GM18526 (cell line): ENCODE measurements at regions not wholly inside any gene's neighbourhood (a gene's known extent, or its start where the extent isn't known, plus 50 kb on each side); places are given as distances from the start of the nearest gene placed in this dataset.

ENCODE experiments used
- POLR2A ChIP-seq: IDR thresholded peaks from 3 replicates; pipeline ENCODE4 v1.6.1; 2011; ENCODE audit not compliant: insufficient read length; ENCODE audit errors: extremely low read depth

GRCh38 chr10:78898341-78899097 is 170.2 kb upstream of the ZMIZ1 start:
- TF ChIP-seq POLR2A, result no peak

GRCh38 chr10:78899098-78899754 is 169.5 kb upstream of the ZMIZ1 start:
- no peak for TF ChIP-seq POLR2A

DNA sequence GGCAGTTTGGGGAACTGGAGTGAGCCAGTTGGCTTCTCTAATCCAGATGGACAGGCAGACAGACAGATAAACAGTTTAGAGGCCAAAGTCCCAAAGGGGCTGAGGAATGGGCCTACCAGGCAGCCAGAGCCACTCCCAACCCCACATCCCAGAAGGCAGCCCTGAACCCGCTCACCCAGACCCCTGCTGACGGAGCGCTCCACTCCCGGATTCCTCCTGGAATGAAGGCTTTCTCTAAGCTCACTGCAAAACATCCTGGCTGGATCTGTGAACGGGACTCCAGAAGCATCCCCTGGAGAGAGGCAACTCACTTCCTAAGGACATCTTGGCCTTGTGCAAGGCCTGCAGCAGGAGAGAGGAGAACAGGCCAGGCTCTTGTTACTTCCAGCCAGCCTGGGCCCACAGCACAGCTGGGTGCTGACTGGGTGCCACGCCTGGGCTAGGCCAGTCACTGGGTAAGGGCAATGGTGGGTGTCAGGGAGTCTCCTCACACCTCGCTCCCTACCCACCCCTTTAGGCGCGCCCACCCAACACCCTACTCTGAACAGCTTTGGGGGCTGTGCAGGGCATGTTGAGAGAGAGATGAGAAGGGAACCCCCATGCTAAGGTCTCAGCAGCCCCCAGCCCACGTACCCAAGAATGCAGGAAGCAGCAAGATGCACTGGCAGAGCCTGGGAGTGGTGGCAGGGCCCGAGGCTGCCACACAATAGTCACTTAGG is 168.6 kb upstream of the ZMIZ1 start:
- no peak for TF ChIP-seq POLR2A

GRCh38 chr10:78900715-78901430 is 167.9 kb upstream of the ZMIZ1 start:
- no peak for TF ChIP-seq POLR2A

DNA sequence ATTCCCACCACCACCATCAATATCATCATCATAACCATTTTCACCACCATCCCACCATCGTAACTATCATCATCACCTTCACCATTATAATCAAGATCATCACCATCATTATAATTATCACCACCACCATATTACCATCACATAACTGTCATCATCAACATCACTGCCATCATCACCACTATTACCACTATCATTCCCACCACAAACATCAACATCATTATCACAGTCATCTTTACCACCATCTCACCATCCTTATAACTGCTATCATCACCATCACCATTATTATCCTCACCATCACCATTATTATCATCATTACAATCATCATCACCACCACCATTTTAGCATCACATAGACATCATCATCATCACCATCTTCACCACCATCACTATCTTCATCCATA is 167.1 kb upstream of the ZMIZ1 start:
- no peak for TF ChIP-seq POLR2A

DNA sequence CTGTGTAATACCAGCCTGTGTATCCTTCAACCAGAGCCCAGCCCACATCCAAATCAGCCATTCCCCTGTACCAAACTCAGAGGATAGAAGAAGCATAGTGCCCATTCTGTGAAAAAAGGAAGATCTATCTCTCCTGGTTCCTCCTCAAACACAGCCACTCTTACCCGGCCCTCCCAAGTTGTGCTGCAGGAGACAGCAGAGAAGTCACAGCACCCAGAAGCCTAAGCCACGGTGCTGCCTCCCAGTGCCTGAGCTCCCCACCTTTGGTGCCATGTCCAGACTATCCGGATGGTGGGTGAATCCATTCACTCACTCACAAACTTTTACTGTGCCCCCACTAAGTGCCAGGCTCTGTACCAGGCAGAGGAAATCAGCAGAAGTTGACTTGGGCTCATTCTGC is 166.0 kb upstream of the ZMIZ1 start:
- TF ChIP-seq POLR2A, result no peak

- no peak for TF ChIP-seq POLR2A
These were observed 165.3 kb upstream of the ZMIZ1 start for GRCh38 chr10:78903341-78903940.

DNA sequence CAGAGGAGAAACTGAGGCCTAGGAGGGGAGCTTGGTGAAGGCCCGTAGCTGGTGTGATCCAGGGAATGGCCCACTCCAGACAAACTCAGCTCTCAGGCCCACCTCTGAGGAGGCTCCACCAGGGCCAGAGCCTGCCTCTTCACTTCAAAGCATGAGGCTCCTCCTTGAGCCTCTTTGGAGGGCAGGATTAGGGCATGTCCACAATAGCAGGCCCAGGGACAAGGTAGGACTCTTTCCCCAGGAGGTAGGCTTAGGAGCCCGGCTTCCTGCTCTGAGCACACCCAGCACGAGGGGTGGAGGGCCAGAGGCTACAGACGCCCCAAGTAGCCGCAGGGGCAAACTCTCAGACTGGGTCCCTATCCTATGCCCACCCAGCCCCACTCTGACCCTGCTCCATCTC is 164.6 kb upstream of the ZMIZ1 start:
- TF ChIP-seq POLR2A, result no peak

DNA sequence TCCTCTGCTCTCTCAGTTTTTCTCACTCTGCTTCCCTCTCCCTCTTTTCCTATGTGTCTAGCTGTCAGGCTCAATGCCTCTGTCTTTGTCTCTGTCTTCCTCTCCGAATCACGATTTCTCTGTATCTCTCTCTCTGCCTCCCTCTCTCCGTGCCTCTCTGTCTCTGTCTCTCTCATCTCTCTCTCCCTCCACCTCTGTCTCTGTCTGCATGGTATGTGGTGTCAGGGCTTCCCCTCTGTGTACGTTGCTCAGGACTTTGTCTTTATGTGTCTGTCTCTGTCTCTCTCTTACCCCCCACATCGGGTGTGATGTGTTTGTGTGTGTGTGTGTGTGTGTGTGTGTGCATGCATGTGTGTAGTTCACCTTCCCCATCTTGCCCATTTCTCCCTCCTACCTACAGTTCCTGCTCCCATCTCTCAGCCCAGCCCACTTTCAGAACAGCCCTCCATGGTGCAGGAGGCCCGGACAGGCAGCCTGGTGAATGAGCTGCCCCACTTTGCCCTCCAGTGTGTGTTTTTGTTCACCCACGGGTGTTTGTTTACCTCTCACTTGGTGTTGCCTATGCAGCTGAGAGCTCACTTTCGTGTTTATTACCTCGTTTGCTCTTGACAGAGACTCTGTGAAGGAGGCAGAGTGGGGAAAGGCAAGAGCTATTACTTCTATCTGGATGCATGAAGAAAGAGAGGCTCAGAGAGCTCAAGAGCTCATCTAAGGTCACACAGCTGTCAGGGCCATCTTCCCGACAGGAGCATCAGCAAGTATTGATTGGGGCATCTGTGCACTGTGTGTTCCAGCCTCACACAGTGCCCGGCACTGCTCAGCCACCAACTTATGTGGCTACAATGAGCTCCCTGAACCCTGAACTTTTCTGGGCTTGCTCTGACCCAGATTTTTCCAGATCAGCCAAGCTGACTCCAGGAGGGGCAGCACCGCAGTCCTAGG is 163.5 kb upstream of the ZMIZ1 start:
- no peak for TF ChIP-seq POLR2A

- TF ChIP-seq POLR2A, result no peak
These were observed 162.8 kb upstream of the ZMIZ1 start for GRCh38 chr10:78905957-78906308.

DNA sequence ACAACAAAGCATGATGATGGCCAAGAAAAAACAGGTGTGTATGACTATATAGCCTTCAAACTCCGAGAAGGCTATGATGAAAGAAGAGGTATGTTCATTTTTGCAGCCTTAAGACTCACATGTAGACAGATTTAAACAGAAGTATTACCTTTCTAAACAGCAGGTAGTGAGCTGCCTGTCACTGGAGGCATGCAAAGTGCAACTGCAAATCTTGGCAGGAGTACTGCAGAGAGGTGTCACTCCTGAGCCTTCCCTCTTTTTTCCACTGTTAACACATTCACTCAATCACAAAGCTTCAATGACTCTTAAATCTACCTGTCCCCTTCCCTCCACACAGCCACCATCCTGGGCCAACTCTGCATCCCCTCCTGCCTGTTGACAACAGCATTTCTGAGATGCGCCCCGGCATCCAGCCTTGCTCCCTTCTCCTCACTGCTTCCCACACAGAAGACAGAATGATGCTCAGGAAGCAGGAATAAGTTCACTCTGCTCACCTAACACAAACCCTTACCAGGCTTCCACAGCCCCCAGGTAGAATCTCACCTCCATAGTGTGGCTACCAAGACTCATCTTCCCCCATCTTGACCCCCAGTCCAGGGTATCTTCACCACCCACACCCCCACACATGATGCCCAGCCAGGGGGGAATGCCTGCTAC is 161.9 kb upstream of the ZMIZ1 start:
- no peak for TF ChIP-seq POLR2A

- TF ChIP-seq POLR2A, result no peak
These were observed 161.1 kb upstream of the ZMIZ1 start for GRCh38 chr10:78907551-78908211.

DNA sequence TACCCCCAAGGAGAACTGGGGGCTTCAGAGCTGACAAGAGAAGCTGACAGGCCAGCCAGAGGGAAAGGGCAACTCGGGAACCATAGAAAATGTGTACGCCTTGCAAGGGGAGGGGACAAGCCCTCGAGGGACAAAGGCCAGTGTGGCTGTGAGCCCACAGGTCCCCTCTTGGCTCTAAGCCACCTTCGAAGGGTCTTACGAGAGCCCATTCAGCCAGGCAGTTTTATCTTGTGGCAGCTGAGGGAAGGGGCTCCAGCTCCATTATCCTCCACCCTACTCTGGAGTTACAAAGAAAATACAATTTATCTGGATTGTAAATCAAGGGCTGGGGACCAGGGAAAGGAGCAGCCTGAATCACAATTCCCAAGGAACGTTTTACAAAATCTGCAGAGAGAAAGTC is 159.5 kb upstream of the ZMIZ1 start:
- no peak for TF ChIP-seq POLR2A

GRCh38 chr10:78910021-78910420 is 158.7 kb upstream of the ZMIZ1 start:
- no peak for TF ChIP-seq POLR2A

- no peak for TF ChIP-seq POLR2A
These were observed 158.3 kb upstream of the ZMIZ1 start for GRCh38 chr10:78910476-78910875.
